Keratinocyte (primary cell): ENCODE measurements at regions not wholly inside any gene's neighbourhood (a gene's known extent, or its start where the extent isn't known, plus 50 kb on each side); places are given as distances from the start of the nearest gene placed in this dataset.

Experiments
- DNase-seq: peaks from one replicate; pipeline ENCODE4 v3.0.0-alpha.2; 2011; ENCODE audit warnings: low read depth, missing footprints, low spot score
- FAIRE-seq: peaks from 2 replicates; lab custom pipeline; 2011; peaks lifted over from hg19 to GRCh38; lab: Jason Lieb, UNC
- H2AFZ ChIP-seq: 2 replicates; pipeline ENCODE4 v1.6.0; 2012; ENCODE audit warnings: low read length, control low read depth, inconsistent platforms; ENCODE audit not compliant: control insufficient read depth
- H3K27ac ChIP-seq: 2 replicates; pipeline ENCODE4 v1.5.1; 2011; ENCODE audit warnings: low read length; ENCODE audit not compliant: control insufficient read depth, insufficient read depth
- H3K27me3 ChIP-seq: 3 replicates; pipeline ENCODE4 v1.6.0; 2011; ENCODE audit warnings: low read length; ENCODE audit not compliant: control insufficient read depth, insufficient read depth; ENCODE audit errors: extremely low read depth
- H3K36me3 ChIP-seq, 2 experiments: 2 replicates in 1 of 2; 3 replicates in 1 of 2; pipeline ENCODE4 v1.5.1; 2011; ENCODE audit warnings: low read length in 2 of 2, mild to moderate bottlenecking in 1 of 2; ENCODE audit not compliant: control insufficient read depth in 2 of 2, insufficient read depth in 2 of 2; ENCODE audit errors: extremely low read depth in 1 of 2
- H3K4me1 ChIP-seq: 3 replicates; pipeline ENCODE4 v1.5.1; 2011; ENCODE audit warnings: low read length; ENCODE audit not compliant: control insufficient read depth, insufficient read depth; ENCODE audit errors: extremely low read depth
- H3K4me2 ChIP-seq: 3 replicates; pipeline ENCODE4 v1.6.0; 2011; ENCODE audit warnings: low read depth, low read length; ENCODE audit not compliant: control insufficient read depth, insufficient read depth; ENCODE audit errors: extremely low read depth
- H3K4me3 ChIP-seq, 3 experiments: fragments of 200-600 bp in 1 of 3; sonication (generic) in 1 of 3; 2 replicates in 2 of 3; 3 replicates in 1 of 3; pipeline ENCODE4 v1.5.1; 2011 to 2016; ENCODE audit warnings: low read length in 3 of 3, mild to moderate bottlenecking in 3 of 3, control low read depth in 2 of 3, inconsistent platforms in 1 of 3, low read depth in 1 of 3, mixed read lengths in 1 of 3, mixed run types in 1 of 3, moderate library complexity in 1 of 3; ENCODE audit not compliant: control insufficient read depth in 2 of 3, insufficient read depth in 2 of 3; ENCODE audit errors: extremely low read depth in 1 of 3
- H3K79me2 ChIP-seq: 2 replicates; pipeline ENCODE4 v1.6.0; 2012; ENCODE audit warnings: low read length; ENCODE audit not compliant: control insufficient read depth, insufficient read depth
- H3K9ac ChIP-seq: 3 replicates; pipeline ENCODE4 v1.6.0; 2011; ENCODE audit warnings: low read length; ENCODE audit not compliant: control insufficient read depth, insufficient read depth; ENCODE audit errors: extremely low read depth
- H3K9me1 ChIP-seq: 3 replicates; pipeline ENCODE4 v1.6.0; 2011; ENCODE audit warnings: low read length; ENCODE audit not compliant: control insufficient read depth, insufficient read depth; ENCODE audit errors: extremely low read depth
- H3K9me3 ChIP-seq: 2 replicates; pipeline ENCODE4 v1.5.1; 2012; ENCODE audit warnings: low read depth, low read length; ENCODE audit not compliant: control insufficient read depth
- H4K20me1 ChIP-seq: 3 replicates; pipeline ENCODE4 v1.6.0; 2011; ENCODE audit warnings: low read length; ENCODE audit not compliant: control insufficient read depth, insufficient read depth; ENCODE audit errors: extremely low read depth
- EZH2 ChIP-seq: IDR thresholded peaks from one replicate; pipeline ENCODE4 v1.6.1; 2012; ENCODE audit warnings: inconsistent platforms, mild to moderate bottlenecking, low read length, moderate library complexity
- dilution Hi-C: fragments of 300-500 bp; cut with MboI; formaldehyde crosslinking; loops from one replicate; pipeline ENCODE4 v1.7.0; 2020; ENCODE audit warnings: low sequenced_read_pairs; ENCODE audit not compliant: extremely low pct_ligation_motif_present
- TF ChIP-seq, protein P1 (sequence below), 3 experiments: IDR thresholded peaks in 1 of 3; conservative IDR thresholded peaks in 1 of 3; optimal IDR thresholded peaks in 1 of 3; 2 replicates in 2 of 3; 3 replicates in 1 of 3; pipeline versions ENCODE3 to v1.5.1; 2011; ENCODE audit warnings: low read length in 3 of 3, mild to moderate bottlenecking in 3 of 3, moderate library complexity in 2 of 3, control low read depth in 1 of 3, inconsistent platforms in 1 of 3; ENCODE audit not compliant: insufficient read depth in 2 of 3; ENCODE audit errors: extremely low read depth in 1 of 3

- DNase-seq: no peak
- H3K9me1 ChIP-seq: no peaks in the 10 kb centered on the region
- no peaks in the 10 kb centered on the region for H3K36me3 ChIP-seq
- no peak overlapping the region for H3K9ac ChIP-seq
- H3K27ac ChIP-seq: no peak overlapping the region
- H3K4me1 ChIP-seq: no peaks in the 10 kb centered on the region
- no peaks in the 10 kb centered on the region for H4K20me1 ChIP-seq
- no peak overlapping the region for H2AFZ ChIP-seq
- H3K79me2 ChIP-seq: no peaks in the 10 kb centered on the region
- H3K4me3 ChIP-seq: no peak overlapping the region
- FAIRE-seq: no peak
- no peaks in the 10 kb centered on the region for H3K9me3 ChIP-seq
- dilution Hi-C loops: no loop called here
- H3K27me3 ChIP-seq: no peaks in the 10 kb centered on the region
- TF ChIP-seq EZH2: no peak
- no peak overlapping the region for H3K4me2 ChIP-seq
These were observed 394.5 kb upstream of the SLC35B3 start for GRCh38 chr6:8829796-8830195.

- Histone ChIP-seq H3K9me3 (no peaks in the 10 kb centered on the region), H3K27ac (no peak overlapping the region), H3K9me1 (no peaks in the 10 kb centered on the region), H3K4me3 (no peak overlapping the region), H3K27me3 (no peaks in the 10 kb centered on the region), H3K9ac (no peak overlapping the region), H3K79me2 (no peaks in the 10 kb centered on the region), H4K20me1 (no peaks in the 10 kb centered on the region), H2AFZ (no peak overlapping the region), H3K4me1 (peaks cover 1% of the 10 kb centered on the region), H3K4me2 (no peak overlapping the region), H3K36me3 (no peaks in the 10 kb centered on the region)
- dilution Hi-C loops: no loop called here
- TF ChIP-seq, protein P1, sequence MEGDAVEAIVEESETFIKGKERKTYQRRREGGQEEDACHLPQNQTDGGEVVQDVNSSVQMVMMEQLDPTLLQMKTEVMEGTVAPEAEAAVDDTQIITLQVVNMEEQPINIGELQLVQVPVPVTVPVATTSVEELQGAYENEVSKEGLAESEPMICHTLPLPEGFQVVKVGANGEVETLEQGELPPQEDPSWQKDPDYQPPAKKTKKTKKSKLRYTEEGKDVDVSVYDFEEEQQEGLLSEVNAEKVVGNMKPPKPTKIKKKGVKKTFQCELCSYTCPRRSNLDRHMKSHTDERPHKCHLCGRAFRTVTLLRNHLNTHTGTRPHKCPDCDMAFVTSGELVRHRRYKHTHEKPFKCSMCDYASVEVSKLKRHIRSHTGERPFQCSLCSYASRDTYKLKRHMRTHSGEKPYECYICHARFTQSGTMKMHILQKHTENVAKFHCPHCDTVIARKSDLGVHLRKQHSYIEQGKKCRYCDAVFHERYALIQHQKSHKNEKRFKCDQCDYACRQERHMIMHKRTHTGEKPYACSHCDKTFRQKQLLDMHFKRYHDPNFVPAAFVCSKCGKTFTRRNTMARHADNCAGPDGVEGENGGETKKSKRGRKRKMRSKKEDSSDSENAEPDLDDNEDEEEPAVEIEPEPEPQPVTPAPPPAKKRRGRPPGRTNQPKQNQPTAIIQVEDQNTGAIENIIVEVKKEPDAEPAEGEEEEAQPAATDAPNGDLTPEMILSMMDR (optimal IDR thresholded peaks at IDR 0.05 in 1 of 3, IDR thresholded peaks at IDR 0.05 in 1 of 3, conservative IDR thresholded peaks at IDR 0.05 in 1 of 3; ENCODE audit: extremely low read depth in 1 of 3, insufficient read depth in 2 of 3, low read length in 3 of 3): no peak
- no peak for TF ChIP-seq EZH2
- no peak for DNase-seq
- no peak for FAIRE-seq
These were observed 394.0 kb upstream of the SLC35B3 start for GRCh38 chr6:8829296-8829695.

DNA sequence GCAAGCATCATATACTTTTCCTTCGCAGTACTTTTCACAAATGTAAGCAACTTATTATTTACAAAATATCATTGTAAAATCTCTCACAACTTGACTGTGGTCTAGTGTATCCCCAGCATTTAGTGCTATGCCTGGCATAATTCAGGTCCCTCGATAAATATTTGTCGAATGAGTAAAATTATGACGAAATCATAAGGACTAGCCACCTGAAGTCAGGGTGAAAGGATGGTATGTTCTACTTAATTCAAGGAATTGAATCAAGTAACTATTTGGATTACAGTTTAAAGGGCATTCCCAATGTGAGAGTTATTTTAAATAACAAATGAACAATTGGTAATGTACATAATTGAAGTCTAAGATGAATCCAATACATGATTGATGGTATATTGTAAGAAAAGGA is 393.0 kb upstream of the SLC35B3 start:
- H3K4me1 ChIP-seq: peaks cover 9% of the 10 kb centered on the region
- no peaks in the 10 kb centered on the region for H3K9me3 ChIP-seq
- H2AFZ ChIP-seq: no peak overlapping the region
- no peaks in the 10 kb centered on the region for H3K9me1 ChIP-seq
- no peaks in the 10 kb centered on the region for H3K27me3 ChIP-seq
- no peak for DNase-seq
- H3K36me3 ChIP-seq: no peaks in the 10 kb centered on the region
- no peak overlapping the region for H3K4me2 ChIP-seq
- no peak for FAIRE-seq
- no peaks in the 10 kb centered on the region for H3K79me2 ChIP-seq
- no peak for TF ChIP-seq EZH2
- TF ChIP-seq, protein P1 (optimal IDR thresholded peaks at IDR 0.05 in 1 of 3, IDR thresholded peaks at IDR 0.05 in 1 of 3, conservative IDR thresholded peaks at IDR 0.05 in 1 of 3; ENCODE audit: extremely low read depth in 1 of 3, insufficient read depth in 2 of 3, low read length in 3 of 3): no peak
- no peak overlapping the region for H3K27ac ChIP-seq
- dilution Hi-C loops: no loop called here
- no peak overlapping the region for H3K4me3 ChIP-seq
- no peaks in the 10 kb centered on the region for H4K20me1 ChIP-seq
- H3K9ac ChIP-seq: no peak overlapping the region
